Gastrocnemius medialis (tissue), 4 donors: ENCODE measurements at regions not wholly inside any gene's neighbourhood (a gene's known extent, or its start where the extent isn't known, plus 50 kb on each side); places are given as distances from the start of the nearest gene placed in this dataset.

Source experiments
- POLR2A ChIP-seq, 2 donors: fragments of 450-650 bp; IDR thresholded peaks; one replicate each; pipeline ENCODE4 v1.6.1; 2017; ENCODE audit warnings: antibody characterized with exemption in 2 of 2, mild to moderate bottlenecking in 2 of 2, moderate library complexity in 2 of 2
- TF ChIP-seq, protein P1 (sequence below), 5 experiments: fragments of 450-650 bp in 3 of 5; fragments of 200-600 bp in 2 of 5; sonication (generic) in 2 of 5; IDR thresholded peaks in 4 of 5; conservative IDR thresholded peaks in 1 of 5; 1 replicate in 4 of 5; 2 replicates in 1 of 5; pipeline ENCODE4 v1.5.1; 2016 to 2019; ENCODE audit warnings: antibody characterized with exemption in 5 of 5, mild to moderate bottlenecking in 3 of 5, moderate library complexity in 3 of 5

DNA sequence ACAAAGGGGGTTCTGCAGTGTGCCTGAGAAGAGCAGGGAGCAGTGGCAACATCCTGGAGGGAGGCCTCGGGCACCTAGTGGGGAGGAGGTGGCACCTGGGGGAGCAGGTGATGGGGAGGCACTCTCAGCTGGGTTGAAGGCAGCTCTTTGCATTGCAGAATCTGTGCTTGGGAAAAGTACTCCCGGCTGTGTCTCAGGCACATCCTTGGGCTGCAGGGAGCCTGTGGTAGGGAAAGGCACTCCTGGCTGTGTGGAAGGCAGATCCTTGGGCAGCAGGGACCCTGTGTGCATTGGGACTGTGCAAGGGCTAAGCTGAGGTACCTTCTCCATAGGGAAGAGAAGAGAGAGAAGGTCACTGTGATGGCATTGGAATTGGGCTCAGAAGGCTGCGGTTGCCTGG is 52.8 kb upstream of the ANTXRL start:
- TF ChIP-seq, protein P1, sequence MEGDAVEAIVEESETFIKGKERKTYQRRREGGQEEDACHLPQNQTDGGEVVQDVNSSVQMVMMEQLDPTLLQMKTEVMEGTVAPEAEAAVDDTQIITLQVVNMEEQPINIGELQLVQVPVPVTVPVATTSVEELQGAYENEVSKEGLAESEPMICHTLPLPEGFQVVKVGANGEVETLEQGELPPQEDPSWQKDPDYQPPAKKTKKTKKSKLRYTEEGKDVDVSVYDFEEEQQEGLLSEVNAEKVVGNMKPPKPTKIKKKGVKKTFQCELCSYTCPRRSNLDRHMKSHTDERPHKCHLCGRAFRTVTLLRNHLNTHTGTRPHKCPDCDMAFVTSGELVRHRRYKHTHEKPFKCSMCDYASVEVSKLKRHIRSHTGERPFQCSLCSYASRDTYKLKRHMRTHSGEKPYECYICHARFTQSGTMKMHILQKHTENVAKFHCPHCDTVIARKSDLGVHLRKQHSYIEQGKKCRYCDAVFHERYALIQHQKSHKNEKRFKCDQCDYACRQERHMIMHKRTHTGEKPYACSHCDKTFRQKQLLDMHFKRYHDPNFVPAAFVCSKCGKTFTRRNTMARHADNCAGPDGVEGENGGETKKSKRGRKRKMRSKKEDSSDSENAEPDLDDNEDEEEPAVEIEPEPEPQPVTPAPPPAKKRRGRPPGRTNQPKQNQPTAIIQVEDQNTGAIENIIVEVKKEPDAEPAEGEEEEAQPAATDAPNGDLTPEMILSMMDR (IDR thresholded peaks at IDR 0.05 in 4 of 5, conservative IDR thresholded peaks at IDR 0.05 in 1 of 5): no peak
- TF ChIP-seq POLR2A (IDR thresholded peaks at IDR 0.05): no peak
